ENCODE measurements at regions not wholly inside any gene's neighbourhood (a gene's known extent, or its start where the extent isn't known, plus 50 kb on each side); places are given as distances from the start of the nearest gene placed in this dataset.
"Not testable (repeated sequence)": the region's sequence is repeated elsewhere in the genome, so short reads cannot be mapped to it uniquely, and the experiment has no call there.

- in situ Hi-C loops (cut with MboI): no loop called here
- Histone ChIP-seq H3F3A (ENCODE audit: insufficient read depth) (no peaks in the 10 kb centered on the region), H3K27ac (no peak overlapping the region), H3K27me3 (replicated peaks; ENCODE audit: insufficient read depth) (no peaks in the 10 kb centered on the region), H3K9me2 (ENCODE audit: insufficient read depth) (no peaks in the 10 kb centered on the region), H2AFZ (no peak overlapping the region), H3K4me2 (ENCODE audit: unreplicated experiment) (no peak overlapping the region), H4K20me1 (ENCODE audit: insufficient read depth) (no peaks in the 10 kb centered on the region), H3K4me3 (no peak overlapping the region), H3K79me2 (ENCODE audit: insufficient read depth) (no peaks in the 10 kb centered on the region), H3K9ac (no peak overlapping the region), H3K9me3 (ENCODE audit: low read depth) (no peaks in the 10 kb centered on the region), H3K4me1 (ENCODE audit: insufficient read depth) (no peaks in the 10 kb centered on the region), H3K36me3 (ENCODE audit: low read depth) (no peaks in the 10 kb centered on the region)
- DNase-seq: no peak
- TF ChIP-seq EZH2phosphoT487 (IDR thresholded peaks at IDR 0.05; ENCODE audit: insufficient read depth, low read depth): no peak
- TF ChIP-seq EZH2 (IDR thresholded peaks at IDR 0.05; ENCODE audit: insufficient read depth, poor library complexity, severe bottlenecking): no peak
Measured at GRCh38 chr4:66373268-66373667, 703.0 kb upstream of the EPHA5 start.

GRCh38 chr4:66372706-66373105, 702.4 kb upstream of the EPHA5 start:
- H3K9ac ChIP-seq: no peak overlapping the region
- no peak overlapping the region for H3K4me3 ChIP-seq
- H3K27ac ChIP-seq: no peak overlapping the region
- in situ Hi-C loops (cut with MboI): no loop called here
- no peak overlapping the region for H3K4me2 ChIP-seq (ENCODE audit: unreplicated experiment)
- no peaks in the 10 kb centered on the region for H3K36me3 ChIP-seq (ENCODE audit: low read depth)
- DNase-seq: no peak
- 42 to 45% methylated on average over 6 of the region's 6 CpGs for WGBS, 2 experiments (ENCODE audit: low coverage in 1 of 2, low lambda C conversion rate in 2 of 2, missing lambda C conversion rate in 2 of 2)
- TF ChIP-seq EZH2 (IDR thresholded peaks at IDR 0.05; ENCODE audit: insufficient read depth, poor library complexity, severe bottlenecking) (no peak), EZH2phosphoT487 (IDR thresholded peaks at IDR 0.05; ENCODE audit: insufficient read depth, low read depth) (no peak)
- H3F3A ChIP-seq (ENCODE audit: insufficient read depth): no peaks in the 10 kb centered on the region
- H2AFZ ChIP-seq: no peak overlapping the region
- H3K9me3 ChIP-seq (ENCODE audit: low read depth): no peaks in the 10 kb centered on the region
- H3K79me2 ChIP-seq (ENCODE audit: insufficient read depth): no peaks in the 10 kb centered on the region
- H3K27me3 ChIP-seq (replicated peaks; ENCODE audit: insufficient read depth): no peaks in the 10 kb centered on the region
- no peaks in the 10 kb centered on the region for H3K4me1 ChIP-seq (ENCODE audit: insufficient read depth)
- no peaks in the 10 kb centered on the region for H3K9me2 ChIP-seq (ENCODE audit: insufficient read depth)
- no peaks in the 10 kb centered on the region for H4K20me1 ChIP-seq (ENCODE audit: insufficient read depth)

DNA sequence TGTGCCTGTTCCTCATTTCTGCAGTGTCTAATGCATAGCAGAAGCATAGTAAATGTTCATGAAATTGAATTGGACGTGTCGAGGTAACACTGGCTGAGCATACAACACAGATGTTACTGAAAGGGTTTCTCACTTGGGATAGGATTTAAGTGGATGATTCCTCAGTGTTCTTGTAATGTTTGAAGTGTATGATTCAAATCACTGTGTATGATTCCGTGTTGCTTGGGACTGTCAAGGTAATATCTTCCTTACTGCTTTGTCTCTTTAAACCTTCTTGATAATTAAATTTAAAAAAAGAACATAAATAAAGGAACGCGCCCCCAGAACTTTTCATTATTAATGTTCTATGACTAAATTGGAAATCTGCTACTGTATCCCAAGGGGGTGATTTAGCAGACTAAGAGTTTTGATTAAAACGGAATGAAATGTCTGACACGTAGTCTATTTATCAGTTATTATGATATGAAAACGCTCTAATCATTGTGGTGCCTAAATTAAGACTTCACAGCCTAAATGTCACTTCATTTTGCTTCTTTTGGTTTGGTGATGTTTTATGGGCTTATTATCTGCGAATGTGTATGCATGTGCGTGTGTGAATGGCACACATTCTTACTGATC, 696.9 kb upstream of the EPHA5 start:
- Histone ChIP-seq H4K20me1 (ENCODE audit: insufficient read depth) (no peaks in the 10 kb centered on the region), H3K4me2 (ENCODE audit: unreplicated experiment) (no peak overlapping the region), H3K79me2 (ENCODE audit: insufficient read depth) (no peaks in the 10 kb centered on the region), H3K36me3 (ENCODE audit: low read depth) (no peaks in the 10 kb centered on the region), H3F3A (ENCODE audit: insufficient read depth) (no peaks in the 10 kb centered on the region), H2AFZ (no peak overlapping the region), H3K27me3 (replicated peaks; ENCODE audit: insufficient read depth) (no peaks in the 10 kb centered on the region), H3K9ac (no peak overlapping the region), H3K4me3 (no peak overlapping the region), H3K9me3 (ENCODE audit: low read depth) (no peaks in the 10 kb centered on the region), H3K27ac (no peak overlapping the region), H3K9me2 (ENCODE audit: insufficient read depth) (no peaks in the 10 kb centered on the region), H3K4me1 (ENCODE audit: insufficient read depth) (no peaks in the 10 kb centered on the region)
- TF ChIP-seq EZH2 (IDR thresholded peaks at IDR 0.05; ENCODE audit: insufficient read depth, poor library complexity, severe bottlenecking) (no peak), EZH2phosphoT487 (IDR thresholded peaks at IDR 0.05; ENCODE audit: insufficient read depth, low read depth) (no peak)
- in situ Hi-C loops (cut with MboI): no loop called here
- WGBS, 2 experiments (ENCODE audit: low coverage in 1 of 2, low lambda C conversion rate in 2 of 2, missing lambda C conversion rate in 2 of 2): 22 to 25% methylated on average over 10 of the region's 10 CpGs
- DNase-seq: no peak

- H3K4me1 ChIP-seq (ENCODE audit: insufficient read depth); DNase-seq; H3F3A ChIP-seq (ENCODE audit: insufficient read depth); H3K4me3 ChIP-seq; in situ Hi-C loops (cut with MboI); H3K27me3 ChIP-seq (replicated peaks; ENCODE audit: insufficient read depth); H3K9me3 ChIP-seq (ENCODE audit: low read depth); H3K27ac ChIP-seq; H3K79me2 ChIP-seq (ENCODE audit: insufficient read depth); H3K9ac ChIP-seq; H3K9me2 ChIP-seq (ENCODE audit: insufficient read depth); H3K4me2 ChIP-seq (ENCODE audit: unreplicated experiment); H2AFZ ChIP-seq; H4K20me1 ChIP-seq (ENCODE audit: insufficient read depth); H3K36me3 ChIP-seq (ENCODE audit: low read depth): not testable (repeated sequence)
- 44 to 47% methylated on average over 8 of the region's 8 CpGs for WGBS, 2 experiments (ENCODE audit: low coverage in 1 of 2, low lambda C conversion rate in 2 of 2, missing lambda C conversion rate in 2 of 2)
Measured at GRCh38 chr4:66360395-66360794, 690.1 kb upstream of the EPHA5 start.

DNA sequence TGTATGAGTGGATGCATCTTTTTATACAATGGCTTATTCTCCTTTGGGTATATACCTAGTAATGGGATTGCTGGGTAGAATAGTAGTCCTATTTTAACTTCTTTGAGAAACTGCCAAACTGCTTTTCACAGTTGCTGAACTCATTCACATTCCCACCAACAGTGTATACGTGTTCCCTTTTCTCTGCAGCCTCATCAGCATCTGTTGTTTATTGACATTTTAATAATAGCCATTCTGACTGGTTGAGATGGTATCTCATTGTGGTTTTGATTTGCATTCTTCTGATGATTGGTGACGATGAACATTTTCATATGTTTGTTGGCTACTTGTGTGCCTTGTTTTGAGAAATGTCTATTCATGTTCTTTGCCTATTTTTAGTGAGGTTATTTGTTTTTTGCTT, 687.0 kb upstream of the EPHA5 start:
- no peaks in the 10 kb centered on the region for H3K9me3 ChIP-seq (ENCODE audit: low read depth)
- no peak overlapping the region for H3K4me2 ChIP-seq (ENCODE audit: unreplicated experiment)
- H3F3A ChIP-seq (ENCODE audit: insufficient read depth): no peaks in the 10 kb centered on the region
- no peak overlapping the region for H2AFZ ChIP-seq
- H3K9me2 ChIP-seq (ENCODE audit: insufficient read depth): no peaks in the 10 kb centered on the region
- no peaks in the 10 kb centered on the region for H4K20me1 ChIP-seq (ENCODE audit: insufficient read depth)
- TF ChIP-seq EZH2phosphoT487 (IDR thresholded peaks at IDR 0.05; ENCODE audit: insufficient read depth, low read depth) (no peak), EZH2 (IDR thresholded peaks at IDR 0.05; ENCODE audit: insufficient read depth, poor library complexity, severe bottlenecking) (no peak)
- no peak for DNase-seq
- H3K4me3 ChIP-seq: no peak overlapping the region
- H3K27me3 ChIP-seq (replicated peaks; ENCODE audit: insufficient read depth): no peaks in the 10 kb centered on the region
- no peak overlapping the region for H3K27ac ChIP-seq
- no peaks in the 10 kb centered on the region for H3K4me1 ChIP-seq (ENCODE audit: insufficient read depth)
- H3K79me2 ChIP-seq (ENCODE audit: insufficient read depth): no peaks in the 10 kb centered on the region
- in situ Hi-C loops (cut with MboI): no loop called here
- WGBS, 2 experiments (ENCODE audit: low coverage in 1 of 2, low lambda C conversion rate in 2 of 2, missing lambda C conversion rate in 2 of 2): 0 to 2% methylated on average over 2 of the region's 2 CpGs
- no peaks in the 10 kb centered on the region for H3K36me3 ChIP-seq (ENCODE audit: low read depth)
- H3K9ac ChIP-seq: no peak overlapping the region

Data from GM23248 (cell line).